ENCODE measurements at regions not wholly inside any gene's neighbourhood (a gene's known extent, or its start where the extent isn't known, plus 50 kb on each side); places are given as distances from the start of the nearest gene placed in this dataset.

GRCh38 chr5:61910771-61911170 is 395.2 kb upstream of the KIF2A start:
- POLR2A ChIA-PET = no interaction called here

More at GRCh38 chr5:61910771-61911170, 395.2 kb upstream of the KIF2A start:
- no peaks in the 10 kb centered on the region for H3K79me2 ChIP-seq (ENCODE audit: control insufficient read depth, insufficient read depth, low read length)
- H3K4me1 ChIP-seq (ENCODE audit: control insufficient read depth, extremely low read depth, insufficient read depth, low read length) = no peaks in the 10 kb centered on the region
- intact Hi-C loops (cut with micrococcal nuclease) = no loop called here
- no peaks in the 10 kb centered on the region for H3K9me3 ChIP-seq (replicated peaks; ENCODE audit: control insufficient read depth, insufficient read depth, low read length)
- CTCF ChIA-PET = no interaction called here
- no peak for DNase-seq (ENCODE audit: low read depth, low spot score)
- no peaks in the 10 kb centered on the region for H3K27me3 ChIP-seq (ENCODE audit: control insufficient read depth in 2 of 2, insufficient read depth in 2 of 2, low read length in 2 of 2)
- no TSS peak for BruUV-seq (replicated peaks)
- no peak overlapping the region for H3K4me3 ChIP-seq (replicated peaks in 1 of 3; ENCODE audit: insufficient read depth in 1 of 3, low read depth in 1 of 3, low read length in 3 of 3)
- dilution Hi-C loops (cut with MboI; ENCODE audit: extremely low pct_ligation_motif_present, low sequenced_read_pairs) = no loop called here
- H3K9me1 ChIP-seq (replicated peaks; ENCODE audit: control insufficient read depth, extremely low read depth, insufficient read depth, low read length) = no peaks in the 10 kb centered on the region
- H3K4me2 ChIP-seq (ENCODE audit: insufficient read depth, low read length) = no peak overlapping the region
- TF ChIP-seq CTCF (IDR thresholded peaks at IDR 0.05; ENCODE audit: extremely low read depth in 1 of 2, insufficient read depth in 1 of 2, low read depth in 1 of 2, low read length in 2 of 2) (no peak), JUN (IDR thresholded peaks at IDR 0.05; ENCODE audit: borderline replicate concordance, insufficient read depth, insufficient read length, low read depth) (peak; percentile 9), GATA2 (IDR thresholded peaks at IDR 0.05; ENCODE audit: insufficient read depth, insufficient read length, low read depth, low read length) (no peak), MYC (IDR thresholded peaks at IDR 0.05; ENCODE audit: low read depth, low read length) (no peak)
- TF ChIP-seq, protein P1, sequence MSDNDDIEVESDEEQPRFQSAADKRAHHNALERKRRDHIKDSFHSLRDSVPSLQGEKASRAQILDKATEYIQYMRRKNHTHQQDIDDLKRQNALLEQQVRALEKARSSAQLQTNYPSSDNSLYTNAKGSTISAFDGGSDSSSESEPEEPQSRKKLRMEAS (IDR thresholded peaks at IDR 0.05; ENCODE audit: insufficient read depth, insufficient read length) = no peak
- H3K9ac ChIP-seq (replicated peaks; ENCODE audit: extremely low read depth, insufficient read depth, low read length) = no peak overlapping the region
- no peak overlapping the region for H3K27ac ChIP-seq (ENCODE audit: insufficient read depth, low read depth, low read length)
- no peak overlapping the region for H2AFZ ChIP-seq (ENCODE audit: low read depth, low read length)
- H3K36me3 ChIP-seq (ENCODE audit: control insufficient read depth in 2 of 2, extremely low read depth in 1 of 2, insufficient read depth in 2 of 2, low read length in 2 of 2) = no peaks in the 10 kb centered on the region
- FAIRE-seq = no peak
- no peaks in the 10 kb centered on the region for H4K20me1 ChIP-seq (replicated peaks; ENCODE audit: control insufficient read depth, extremely low read depth, insufficient read depth, low read length)
